ENCODE measurements at regions not wholly inside any gene's neighbourhood (a gene's known extent, or its start where the extent isn't known, plus 50 kb on each side); places are given as distances from the start of the nearest gene placed in this dataset.

GRCh38 chr20:40746251-40746650 lies 57.2 kb upstream of the MAFB start:
- TF ChIP-seq CTCF (IDR thresholded peaks at IDR 0.05; ENCODE audit: low read depth, low read length) (no peak), EZH2phosphoT487 (IDR thresholded peaks at IDR 0.05; ENCODE audit: low read depth) (no peak)

Measured in OCI-LY3 (cell line).